Spleen (tissue), 11 donors: ENCODE measurements at regions not wholly inside any gene's neighbourhood (a gene's known extent, or its start where the extent isn't known, plus 50 kb on each side); places are given as distances from the start of the nearest gene placed in this dataset.

Source experiments
- DNase-seq: peaks from one replicate; pipeline ENCODE4 v3.0.0-alpha.2; 2020
- H3K27ac ChIP-seq, 8 donors: fragments of 200-600 bp; sonication (generic) in 7 of 8; 1 replicate in 4 of 8; 2 replicates in 4 of 8; pipeline versions ENCODE4 v1.5.0 to v1.8.0; 2016 to 2021; ENCODE audit warnings: inconsistent platforms in 4 of 8, mild to moderate bottlenecking in 4 of 8, moderate library complexity in 1 of 8
- H3K27me3 ChIP-seq, 7 donors: fragments of 200-600 bp; sonication (generic) in 6 of 7; replicated peaks in 1 of 7; 1 replicate in 4 of 7; 2 replicates in 3 of 7; pipeline versions ENCODE4 v1.5.0 to v1.8.0; 2016 to 2021; ENCODE audit warnings: inconsistent platforms in 3 of 7, mild to moderate bottlenecking in 1 of 7
- H3K36me3 ChIP-seq, 6 donors: fragments of 200-600 bp; sonication (generic) in 5 of 6; 1 replicate in 4 of 6; 2 replicates in 2 of 6; pipeline versions ENCODE4 v1.5.0 to v1.8.0; 2016 to 2021; ENCODE audit warnings: inconsistent platforms in 2 of 6
- H3K4me1 ChIP-seq, 6 donors: fragments of 200-600 bp; sonication (generic) in 5 of 6; 1 replicate in 3 of 6; 2 replicates in 3 of 6; pipeline versions ENCODE4 v1.5.0 to v1.8.0; 2016 to 2021; ENCODE audit warnings: inconsistent platforms in 3 of 6
- H3K4me3 ChIP-seq, 8 donors: fragments of 200-600 bp; sonication (generic) in 7 of 8; 1 replicate in 4 of 8; 2 replicates in 4 of 8; pipeline versions ENCODE4 v1.5.0 to v1.8.0; 2016 to 2021; ENCODE audit warnings: inconsistent platforms in 4 of 8, mild to moderate bottlenecking in 4 of 8, moderate library complexity in 2 of 8
- H3K9me3 ChIP-seq, 8 donors: fragments of 200-600 bp; sonication (generic) in 7 of 8; 1 replicate in 4 of 8; 2 replicates in 4 of 8; pipeline versions ENCODE4 v1.5.0 to v1.8.0; 2016 to 2021; ENCODE audit warnings: inconsistent platforms in 4 of 8
- CTCF ChIP-seq, 11 experiments: fragments of 200-600 bp in 7 of 11; fragments of 450-650 bp in 4 of 11; sonication (generic) in 4 of 11; IDR thresholded peaks in 8 of 11; conservative IDR thresholded peaks in 3 of 11; 1 replicate in 7 of 11; 2 replicates in 4 of 11; pipeline versions ENCODE4 v1.4.0 to v1.8.0; 2016 to 2021; ENCODE audit warnings: antibody characterized with exemption in 11 of 11, inconsistent platforms in 4 of 11, mild to moderate bottlenecking in 1 of 11
- POLR2A ChIP-seq, 3 donors: fragments of 450-650 bp; IDR thresholded peaks; one replicate each; pipeline ENCODE4 v1.5.1; 2017; ENCODE audit warnings: antibody characterized with exemption in 3 of 3, mild to moderate bottlenecking in 1 of 3
- POLR2AphosphoS5 ChIP-seq, 3 donors: sonication (generic); formaldehyde crosslinking; IDR thresholded peaks; one replicate each; pipeline ENCODE4 v1.5.1; 2017; ENCODE audit warnings: antibody characterized with exemption in 3 of 3
- WGBS, 5 donors: extraction: QIAGEN DNeasy Blood & Tissue Kit in 3 of 5; methylation state at CpG; one replicate each; pipeline versions ENCODE4 v1.1.5 to v1.1.7; 2013 to 2018; 5-methylcytosine and 5-hydroxymethylcytosine counted together
- intact Hi-C: fragments of 100-400 bp; cut with DNase I; formaldehyde crosslinking; loops from one replicate; pipeline ENCODE4 v1.15.0; 2023; ENCODE audit warnings: low total_unique reads
- donor health status: healthy with polysubstance abuse.
- donor health status: DM: no; HTN: no; CAD: no; lungs with moderate emphysema.
- donor health status: DM: no; HTN: no; CAD: no.
- donor health status: Bipolar disorder and iron deficiency.
- donor health status: healthy.
- donor health status: DM: no; HTN: no; CAD: no.
- donor health status: DM: yes; HTN: yes; CAD: no.

GRCh38 chr11:115706626-115707135 is 202.5 kb upstream of the CADM1 start:
- H3K27ac ChIP-seq = peak overlapping the region in 3 of 8 donors; percentile 51 to 71 (median 65)
- 90 to 100% (median 94%) methylated on average over 1 of the region's 1 CpG for WGBS, 5 donors
- H3K36me3 ChIP-seq = no peaks in the 10 kb centered on the region

GRCh38 chr11:115705200-115705599 is 201.0 kb upstream of the CADM1 start:
- no peaks in the 10 kb centered on the region for H3K36me3 ChIP-seq
- no peaks in the 10 kb centered on the region for H3K9me3 ChIP-seq
- H3K4me1 ChIP-seq = peaks cover 0 to 36% (median 12%) of the 10 kb centered on the region in 6 donors
- H3K27ac ChIP-seq = peak overlapping the region in 1 of 8 donors; percentile 16
- no peak overlapping the region for H3K4me3 ChIP-seq
- 50 to 72% (median 58%) methylated on average over 2 of the region's 2 CpGs for WGBS, 5 donors
- H3K27me3 ChIP-seq = no peaks in the 10 kb centered on the region
- intact Hi-C loops = no loop called here
- no peak for DNase-seq
- TF ChIP-seq POLR2AphosphoS5 (IDR thresholded peaks at IDR 0.05) (no peak), CTCF (IDR thresholded peaks at IDR 0.05 in 8 of 11, conservative IDR thresholded peaks at IDR 0.05 in 3 of 11) (no peak), POLR2A (IDR thresholded peaks at IDR 0.05) (no peak)

More at GRCh38 chr11:115706626-115707135, 202.5 kb upstream of the CADM1 start:
- intact Hi-C loops = no loop called here
- Histone ChIP-seq H3K4me1 (peaks cover 0 to 36% (median 12%) of the 10 kb centered on the region in 6 donors), H3K27me3 (peaks cover 0 to 8% (median 0%) of the 10 kb centered on the region in 7 donors), H3K9me3 (no peaks in the 10 kb centered on the region), H3K4me3 (no peak overlapping the region)
- DNase-seq = no peak
- TF ChIP-seq POLR2AphosphoS5 (IDR thresholded peaks at IDR 0.05) = no peak
- no peak for TF ChIP-seq POLR2A (IDR thresholded peaks at IDR 0.05)
- no peak for TF ChIP-seq CTCF (IDR thresholded peaks at IDR 0.05 in 8 of 11, conservative IDR thresholded peaks at IDR 0.05 in 3 of 11)

GRCh38 chr11:115700981-115701875 is 197.0 kb upstream of the CADM1 start:
- H3K9me3 ChIP-seq = no peaks in the 10 kb centered on the region
- no peak for TF ChIP-seq POLR2A (IDR thresholded peaks at IDR 0.05)
- H3K4me1 ChIP-seq = peaks cover 0 to under 1% (median 0%) of the 10 kb centered on the region in 6 donors
- 70 to 86% (median 77%) methylated on average over 8 to 12 of the region's 12 CpGs for WGBS, 5 donors
- H3K27me3 ChIP-seq = no peaks in the 10 kb centered on the region
- no peaks in the 10 kb centered on the region for H3K36me3 ChIP-seq
- intact Hi-C loops = no loop called here
- H3K27ac ChIP-seq = no peak overlapping the region
- no peak overlapping the region for H3K4me3 ChIP-seq
- DNase-seq = no peak

- no peaks in the 10 kb centered on the region for H3K27me3 ChIP-seq
- no peak for TF ChIP-seq CTCF (IDR thresholded peaks at IDR 0.05 in 8 of 11, conservative IDR thresholded peaks at IDR 0.05 in 3 of 11)
- no peaks in the 10 kb centered on the region for H3K36me3 ChIP-seq
- intact Hi-C loops = no loop called here
- WGBS, 5 donors = 61 to 73% (median 66%) methylated on average over 4 of the region's 4 CpGs
- no peak overlapping the region for H3K4me3 ChIP-seq
- H3K27ac ChIP-seq = no peak overlapping the region
- no peaks in the 10 kb centered on the region for H3K9me3 ChIP-seq
- no peak for DNase-seq
- peaks cover 0 to 7% (median under 1%) of the 10 kb centered on the region in 6 donors for H3K4me1 ChIP-seq
Measured at GRCh38 chr11:115700496-115700895, 196.3 kb upstream of the CADM1 start.
